Stimulated activated CD8-positive, alpha-beta memory T cell treated with anti-CD3 and anti-CD28 coated beads, Interleukin-4, amount 100 ng/mL, for 4 hours (primary cell): ENCODE measurements at regions not wholly inside any gene's neighbourhood (a gene's known extent, or its start where the extent isn't known, plus 50 kb on each side); places are given as distances from the start of the nearest gene placed in this dataset.

Experiments
- DNase-seq, 2 donors: peaks; one replicate each; pipeline ENCODE4 v3.0.0-alpha.2; 2020; ENCODE audit warnings: low read depth in 2 of 2, low spot score in 1 of 2

GRCh38 chr14:89613260-89614008 lies 196.4 kb upstream of the FOXN3 start:
- DNase-seq = no peak

GRCh38 chr14:89609500-89610100 lies 192.6 kb upstream of the FOXN3 start:
- DNase-seq = no peak

- no peak for DNase-seq
Measured at GRCh38 chr14:89607453-89607852, 190.4 kb upstream of the FOXN3 start.

- no peak for DNase-seq
Measured at GRCh38 chr14:89603938-89604480, 187.0 kb upstream of the FOXN3 start.

GRCh38 chr14:89600950-89601826 lies 184.2 kb upstream of the FOXN3 start:
- DNase-seq = no peak

GRCh38 chr14:89600029-89600428 lies 183.0 kb upstream of the FOXN3 start:
- DNase-seq = no peak

- no peak for DNase-seq
Measured at GRCh38 chr14:89598548-89599186, 181.6 kb upstream of the FOXN3 start.

GRCh38 chr14:89592961-89593360 lies 175.9 kb upstream of the FOXN3 start:
- no peak for DNase-seq

GRCh38 chr14:89589400-89590118 lies 172.5 kb upstream of the FOXN3 start:
- no peak for DNase-seq

- no peak for DNase-seq
Measured at GRCh38 chr14:89588840-89589296, 171.8 kb upstream of the FOXN3 start.

GRCh38 chr14:89588016-89588415 lies 171.0 kb upstream of the FOXN3 start:
- no peak for DNase-seq

GRCh38 chr14:89587136-89587420 lies 170.0 kb upstream of the FOXN3 start:
- no peak for DNase-seq

GRCh38 chr14:89586258-89587135 lies 169.5 kb upstream of the FOXN3 start:
- no peak for DNase-seq

- DNase-seq = no peak
Measured at GRCh38 chr14:89578156-89578555, 161.1 kb upstream of the FOXN3 start.

- DNase-seq = no peak
Measured at GRCh38 chr14:89576960-89577359, 159.9 kb upstream of the FOXN3 start.

- no peak for DNase-seq
Measured at GRCh38 chr14:89576145-89576927, 159.3 kb upstream of the FOXN3 start.

- DNase-seq = no peak
Measured at GRCh38 chr14:89575386-89576061, 158.5 kb upstream of the FOXN3 start.

GRCh38 chr14:89574420-89574819 lies 157.4 kb upstream of the FOXN3 start:
- no peak for DNase-seq

GRCh38 chr14:89573399-89573657 lies 156.3 kb upstream of the FOXN3 start:
- DNase-seq = no peak
